A549 (cell line): ENCODE measurements at regions not wholly inside any gene's neighbourhood (a gene's known extent, or its start where the extent isn't known, plus 50 kb on each side); places are given as distances from the start of the nearest gene placed in this dataset.

Experiments used
- BHLHE40 ChIP-seq: IDR thresholded peaks from 2 replicates; pipeline ENCODE4 v1.6.1; 2012; ENCODE audit warnings: low read depth, low read length, inconsistent platforms
- CBX8 ChIP-seq: fragments of 200-600 bp; sonication (generic); IDR thresholded peaks from 2 replicates; pipeline ENCODE4 v1.6.1; 2016
- CEBPB ChIP-seq, 2 experiments: fragments of >200 bp in 1 of 2; sonication (Bioruptor Twin) in 1 of 2; formaldehyde crosslinking in 1 of 2; IDR thresholded peaks; 2 replicates each; pipeline ENCODE4 v1.6.1; 2012 to 2016
- CTCF ChIP-seq: fragments of >200 bp; sonication (Bioruptor Twin); formaldehyde crosslinking; IDR thresholded peaks from 3 replicates; pipeline ENCODE4 v1.5.1; 2016
- ESRRA ChIP-seq: fragments of 150-350 bp; IDR thresholded peaks from 2 replicates; pipeline ENCODE4 v1.6.1; 2014; ENCODE audit warnings: mild to moderate bottlenecking, low read length, borderline replicate concordance
- POLR2A ChIP-seq: IDR thresholded peaks from 2 replicates; pipeline ENCODE4 v1.6.1; 2012; ENCODE audit warnings: mild to moderate bottlenecking, low read length
- ZFP36 ChIP-seq: fragments of 450-650 bp; IDR thresholded peaks from 2 replicates; pipeline ENCODE4 v1.6.1; 2014; ENCODE audit warnings: borderline replicate concordance; ENCODE audit not compliant: partially characterized antibody
- ZNF302 ChIP-seq: fragments of 250-450 bp; sonication (Bioruptor Pico); IDR thresholded peaks from 2 replicates; pipeline ENCODE4 v1.9.0; 2021; ENCODE audit warnings: inconsistent platforms, mild to moderate bottlenecking, moderate library complexity
- TF ChIP-seq, protein P1 (sequence below): IDR thresholded peaks from 2 replicates; pipeline ENCODE4 v1.6.1; 2012

DNA sequence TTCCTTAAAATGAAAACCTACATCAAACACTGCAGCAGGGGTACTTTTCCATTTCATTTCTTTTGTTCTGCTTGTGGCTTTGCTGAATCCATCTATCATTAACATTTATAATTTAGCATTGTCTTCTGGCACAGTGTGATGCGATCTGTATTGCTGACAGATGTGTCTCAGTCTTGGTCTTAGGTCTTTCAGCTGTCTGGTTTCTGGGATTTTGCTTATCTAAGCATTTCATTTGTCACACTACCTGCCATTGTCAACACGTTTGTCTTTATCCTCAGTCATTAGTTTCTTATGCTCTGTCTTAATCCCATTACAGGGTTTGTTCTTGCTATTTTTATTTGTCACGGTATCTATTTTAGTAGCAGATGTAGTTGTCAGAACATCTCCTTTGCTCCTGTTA, 303.1 kb downstream of the IZUMO3 start:
- TF ChIP-seq CTCF: no peak
- no peak for TF ChIP-seq POLR2A
- TF ChIP-seq ZNF302 (CRISPR knock-in tag): no peak
- TF ChIP-seq, protein P1, sequence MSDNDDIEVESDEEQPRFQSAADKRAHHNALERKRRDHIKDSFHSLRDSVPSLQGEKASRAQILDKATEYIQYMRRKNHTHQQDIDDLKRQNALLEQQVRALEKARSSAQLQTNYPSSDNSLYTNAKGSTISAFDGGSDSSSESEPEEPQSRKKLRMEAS: no peak
- TF ChIP-seq ESRRA: no peak
- no peak for TF ChIP-seq BHLHE40
- no peak for TF ChIP-seq CBX8
- no peak for TF ChIP-seq CEBPB (IDR thresholded peaks at IDR 0.05)
- no peak for TF ChIP-seq ZFP36
